ENCODE measurements at regions not wholly inside any gene's neighbourhood (a gene's known extent, or its start where the extent isn't known, plus 50 kb on each side); places are given as distances from the start of the nearest gene placed in this dataset.

GRCh38 chr2:129752686-129753085, 226.8 kb upstream of the RAB6C start:
- Histone ChIP-seq H2AFZ (ENCODE audit: low read depth, low read length) (no peak overlapping the region), H3K79me2 (ENCODE audit: control insufficient read depth, insufficient read depth, low read length) (no peaks in the 10 kb centered on the region), H3K27me3 (ENCODE audit: control insufficient read depth in 2 of 2, insufficient read depth in 2 of 2, low read length in 2 of 2) (no peaks in the 10 kb centered on the region), H3K9ac (replicated peaks; ENCODE audit: extremely low read depth, insufficient read depth, low read length) (no peak overlapping the region), H3K4me1 (ENCODE audit: control insufficient read depth, extremely low read depth, insufficient read depth, low read length) (no peaks in the 10 kb centered on the region), H3K4me3 (replicated peaks in 1 of 3; ENCODE audit: insufficient read depth in 1 of 3, low read depth in 1 of 3, low read length in 3 of 3) (no peak overlapping the region), H3K36me3 (ENCODE audit: control insufficient read depth in 2 of 2, extremely low read depth in 1 of 2, insufficient read depth in 2 of 2, low read length in 2 of 2) (no peaks in the 10 kb centered on the region), H4K20me1 (replicated peaks; ENCODE audit: control insufficient read depth, extremely low read depth, insufficient read depth, low read length) (no peaks in the 10 kb centered on the region), H3K27ac (ENCODE audit: insufficient read depth, low read depth, low read length) (no peak overlapping the region), H3K9me1 (replicated peaks; ENCODE audit: control insufficient read depth, extremely low read depth, insufficient read depth, low read length) (no peaks in the 10 kb centered on the region), H3K4me2 (ENCODE audit: insufficient read depth, low read length) (no peak overlapping the region), H3K9me3 (replicated peaks; ENCODE audit: control insufficient read depth, insufficient read depth, low read length) (no peaks in the 10 kb centered on the region)
- dilution Hi-C loops (cut with MboI; ENCODE audit: extremely low pct_ligation_motif_present, low sequenced_read_pairs) (no loop called here), intact Hi-C loops (cut with micrococcal nuclease) (no loop called here)
- FAIRE-seq (no peak), DNase-seq (ENCODE audit: low read depth, low spot score) (no peak)
- TF ChIP-seq JUN (IDR thresholded peaks at IDR 0.05; ENCODE audit: borderline replicate concordance, insufficient read depth, insufficient read length, low read depth) (no peak), MYC (IDR thresholded peaks at IDR 0.05; ENCODE audit: low read depth, low read length) (no peak), CTCF (IDR thresholded peaks at IDR 0.05; ENCODE audit: extremely low read depth in 1 of 2, insufficient read depth in 1 of 2, low read depth in 1 of 2, low read length in 2 of 2) (no peak), FOS (IDR thresholded peaks at IDR 0.05; ENCODE audit: borderline replicate concordance, insufficient read depth, low read length) (no peak), POLR2AphosphoS5 (IDR thresholded peaks at IDR 0.05; ENCODE audit: insufficient read depth, low read depth, low read length) (no peak), EZH2 (IDR thresholded peaks at IDR 0.05; ENCODE audit: borderline replicate concordance, low read depth, low read length, severe bottlenecking) (no peak), GATA2 (IDR thresholded peaks at IDR 0.05; ENCODE audit: insufficient read depth, insufficient read length, low read depth, low read length) (no peak), POLR2A (IDR thresholded peaks at IDR 0.05; ENCODE audit: low read depth, low read length) (no peak), MAX (IDR thresholded peaks at IDR 0.05; ENCODE audit: insufficient read depth, insufficient read length) (no peak)
- POLR2A ChIA-PET = no interaction called here
- no TSS peak for BruUV-seq (replicated peaks)
- CTCF ChIA-PET = no interaction called here
